HG03439 (cell line): ENCODE measurements at regions not wholly inside any gene's neighbourhood (a gene's known extent, or its start where the extent isn't known, plus 50 kb on each side); places are given as distances from the start of the nearest gene placed in this dataset.

Experiments
- ATAC-seq: cut with Tn5 transposase; IDR thresholded peaks from one replicate; pipeline ENCODE4 v1.9.1; 2021; ENCODE audit warnings: mild to moderate bottlenecking, moderate library complexity; ENCODE audit not compliant: unreplicated experiment

DNA sequence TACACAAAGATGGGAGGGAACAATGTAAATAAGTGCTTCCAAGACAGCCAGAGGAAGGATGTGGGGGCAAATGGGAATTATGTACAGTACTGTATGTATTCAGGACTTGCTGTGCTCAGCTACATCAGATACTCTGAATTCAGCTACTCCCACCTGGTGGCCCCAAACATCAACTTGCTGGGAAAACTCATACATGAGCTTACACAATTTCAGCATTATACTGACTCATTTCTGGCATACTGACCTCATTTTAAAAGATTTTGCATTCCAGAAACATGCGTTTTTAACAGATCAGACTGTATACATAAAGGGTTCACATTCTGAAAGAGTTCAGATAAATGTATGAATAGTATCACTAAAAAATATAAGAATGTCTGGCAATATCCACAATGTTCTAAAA, 59.7 kb downstream of the GPX5 start:
- no peak for ATAC-seq

DNA sequence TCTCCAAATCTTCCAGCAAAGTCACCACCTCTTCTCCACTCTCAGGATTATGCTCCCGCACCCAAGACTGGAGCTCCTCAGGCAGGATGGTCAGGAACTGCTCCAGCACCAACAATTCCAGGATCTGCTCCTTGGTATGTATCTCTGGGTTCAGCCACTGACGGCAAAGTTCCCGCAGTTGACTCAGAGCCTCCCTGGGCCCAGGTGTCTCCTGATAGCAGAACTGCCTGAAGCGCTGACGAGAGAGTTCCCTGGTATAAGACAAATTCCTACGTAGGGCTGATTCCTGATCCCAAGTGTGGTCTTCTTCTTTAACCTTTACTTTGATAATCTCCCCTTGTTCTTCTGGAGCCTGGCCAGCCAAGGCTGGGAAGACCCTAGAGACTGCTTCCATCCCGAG, 60.6 kb downstream of the GPX5 start:
- no peak for ATAC-seq

DNA sequence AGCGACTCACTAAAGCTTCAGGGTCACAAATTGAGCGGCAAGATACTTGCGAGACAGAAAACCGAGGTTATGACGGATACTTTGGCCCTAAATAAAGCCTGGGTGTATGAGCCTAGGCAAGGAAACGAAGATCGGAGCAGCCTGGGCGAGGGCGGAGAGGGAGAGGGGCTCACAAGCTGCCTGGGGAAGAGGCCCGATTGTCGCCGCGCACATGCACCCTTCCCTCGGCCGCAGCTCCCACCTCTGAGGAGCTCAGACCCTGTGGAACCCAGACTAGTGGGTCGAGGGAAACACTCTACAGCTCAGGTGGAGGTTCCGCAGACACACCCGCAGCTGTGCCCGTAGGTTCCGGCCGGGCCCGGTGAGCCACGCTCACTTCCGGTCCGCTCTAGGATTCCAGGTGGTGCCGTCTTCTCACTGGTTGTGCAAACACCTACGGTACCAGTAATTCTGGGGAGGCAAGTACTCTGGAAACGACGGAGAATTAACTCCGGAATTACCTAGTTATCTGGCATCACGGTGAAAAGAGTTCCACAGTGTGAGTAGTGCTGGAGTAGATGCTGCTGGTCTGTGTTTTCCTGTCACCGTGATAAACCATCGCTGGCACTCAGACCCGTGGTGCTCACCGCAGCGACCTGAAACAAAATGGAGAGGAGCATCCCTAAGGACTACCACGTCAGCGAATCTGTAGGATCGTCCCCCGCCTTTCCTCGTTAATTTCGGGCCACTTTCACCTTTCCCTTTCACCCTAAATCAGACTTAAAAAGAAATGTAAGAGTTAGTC, 61.5 kb downstream of the GPX5 start:
- peak; percentile 81 for ATAC-seq

DNA sequence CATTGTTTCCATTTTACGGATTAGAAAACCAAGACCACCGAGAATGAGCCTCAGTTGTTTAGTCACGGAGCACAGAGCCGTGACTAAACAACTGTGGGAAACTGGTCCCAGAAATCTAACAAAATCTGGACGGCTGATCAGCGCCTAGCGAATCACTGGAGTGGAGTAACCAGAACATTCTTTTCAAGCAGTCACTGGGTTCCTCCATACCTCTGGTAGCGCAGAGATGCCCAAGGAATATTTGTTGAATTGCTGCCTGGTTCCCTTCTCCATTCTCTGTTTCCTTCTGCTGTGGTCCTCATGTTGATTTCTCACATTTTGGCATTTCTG, 62.0 kb downstream of the GPX5 start:
- no peak for ATAC-seq

DNA sequence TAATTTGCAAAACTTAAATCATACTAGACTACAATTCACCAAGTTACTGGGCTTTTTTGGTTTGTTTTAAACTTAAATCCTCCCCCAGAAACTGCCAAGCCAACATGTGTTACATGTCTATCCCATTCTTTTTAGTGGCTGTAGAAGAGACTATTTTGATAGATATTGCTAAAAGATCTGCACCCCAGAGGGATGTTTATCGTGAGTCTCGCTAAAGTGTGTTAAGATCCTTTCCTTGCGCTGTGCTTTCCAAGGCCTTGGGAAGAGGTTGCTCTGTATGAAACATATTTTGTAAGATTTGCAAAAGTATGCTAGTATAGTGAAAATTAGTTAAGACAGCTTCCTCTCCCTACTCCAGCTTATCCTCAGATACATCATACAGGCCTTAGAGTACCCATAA, 63.0 kb downstream of the GPX5 start:
- ATAC-seq, result no peak

DNA sequence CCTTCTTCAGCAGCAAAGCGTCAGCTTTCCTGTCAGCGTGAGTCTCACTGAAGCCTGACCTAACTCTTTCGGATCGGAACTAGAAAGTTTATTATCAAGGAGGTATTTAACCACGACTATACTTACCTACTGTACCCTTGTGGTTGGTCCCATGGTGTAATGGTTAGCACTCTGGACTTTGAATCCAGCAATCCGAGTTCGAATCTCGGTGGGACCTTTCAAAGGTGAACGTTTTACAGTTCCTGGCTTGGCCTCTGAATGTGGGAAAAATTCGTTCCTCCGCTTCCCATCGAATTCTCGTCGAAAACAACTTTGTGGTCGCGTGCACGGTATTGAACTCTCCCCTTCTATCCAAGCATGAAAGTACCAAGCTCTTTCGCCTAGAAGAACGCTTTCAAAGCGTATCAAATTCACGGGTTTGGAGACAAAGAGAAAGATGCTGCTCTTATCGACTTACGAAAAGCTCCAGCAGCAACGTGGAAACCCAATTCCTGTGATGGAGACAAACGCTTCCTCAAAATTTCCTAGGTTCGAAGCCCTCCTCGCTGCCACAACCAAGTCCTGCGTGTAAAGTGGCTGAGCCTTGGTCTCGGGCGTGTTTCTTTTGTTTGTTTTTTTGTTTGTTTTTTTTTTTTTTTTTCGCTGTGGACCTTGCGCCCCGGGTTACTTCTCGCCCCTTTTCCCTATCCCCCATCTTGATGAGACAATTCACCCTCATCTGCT, 63.7 kb downstream of the GPX5 start:
- ATAC-seq, result peak; percentile 50

DNA sequence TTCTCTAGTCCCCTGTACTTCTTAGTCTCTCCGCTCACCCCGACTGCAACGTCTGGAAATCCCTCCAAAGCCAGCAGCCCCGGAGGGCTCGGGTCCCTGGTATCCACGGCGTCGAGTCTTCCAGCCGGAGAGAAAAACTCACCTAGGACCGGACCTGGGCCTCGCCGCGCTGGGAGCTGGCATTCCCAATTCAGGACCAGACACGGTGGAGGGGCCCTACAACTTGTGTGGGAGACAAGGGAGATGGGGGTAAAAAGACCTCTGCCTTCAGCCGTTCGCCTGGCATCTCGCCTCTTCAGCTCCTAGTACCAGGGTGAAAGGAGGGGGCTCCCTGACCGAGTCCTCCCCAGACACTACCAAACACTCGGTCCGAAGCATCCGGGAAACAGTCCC, 64.3 kb downstream of the GPX5 start:
- no peak for ATAC-seq

DNA sequence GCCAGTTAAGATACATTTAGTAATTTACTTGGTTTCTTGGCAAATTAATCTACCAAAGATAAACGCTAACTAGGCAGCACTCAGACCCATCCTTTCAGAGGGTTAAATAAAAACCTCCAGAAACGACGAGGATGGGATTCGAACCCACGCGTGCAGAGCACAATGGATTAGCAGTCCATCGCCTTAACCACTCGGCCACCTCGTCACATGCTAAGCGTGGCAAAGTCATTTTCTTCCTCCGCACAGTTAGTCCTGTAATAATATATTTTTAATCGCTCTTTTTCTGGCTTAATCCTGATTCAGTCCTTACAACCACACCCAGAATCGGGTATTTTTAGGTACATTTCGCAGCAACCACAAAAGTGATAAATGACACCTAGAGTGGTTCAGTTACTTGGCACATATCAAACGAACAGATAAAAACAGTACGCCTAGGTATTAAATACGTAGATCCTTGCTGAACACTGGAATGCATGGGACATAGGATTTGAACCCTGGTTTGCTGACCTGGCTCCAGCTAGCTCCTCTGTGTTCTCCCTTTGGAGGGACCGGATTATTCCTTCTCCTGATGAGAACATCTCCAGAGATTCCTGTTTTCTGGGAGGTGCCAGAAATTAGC, 71.6 kb downstream of the GPX5 start:
- ATAC-seq, result no peak

DNA sequence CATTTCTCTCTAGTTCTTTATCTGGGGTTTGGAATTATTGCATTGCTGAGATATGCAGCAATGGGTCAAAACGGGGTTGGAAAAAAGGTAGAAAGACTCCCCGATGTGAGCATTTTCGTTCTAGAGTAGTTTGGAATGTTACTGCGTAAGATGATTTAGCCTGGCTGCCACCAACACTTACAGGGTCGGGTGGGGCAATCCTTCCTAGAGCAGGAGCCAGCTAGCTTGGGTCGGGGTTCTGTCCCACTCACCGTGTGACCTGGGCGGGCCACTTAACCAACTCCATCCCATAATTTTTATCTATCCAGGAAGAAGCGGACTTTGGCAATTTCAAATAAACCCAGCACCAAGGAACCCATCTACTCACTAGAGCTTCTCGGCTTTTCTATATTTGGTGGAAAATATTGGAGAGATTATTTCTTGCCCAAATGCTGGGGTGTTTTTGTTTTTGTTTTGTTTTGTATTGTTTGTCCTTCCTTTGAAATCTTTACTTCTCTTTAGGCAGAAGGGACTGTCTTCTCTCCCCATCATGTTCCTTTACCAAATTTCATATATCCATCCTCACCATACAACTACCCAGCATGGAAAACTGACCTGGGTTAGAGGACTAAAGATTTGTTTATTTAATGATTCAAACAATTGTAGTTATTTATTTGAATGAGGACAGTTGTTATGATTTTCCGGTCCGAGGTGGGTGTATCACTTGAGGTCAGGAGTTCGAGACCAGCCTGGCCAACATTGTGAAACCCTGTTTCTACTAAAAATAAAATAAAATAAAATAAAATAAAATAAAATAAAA, 72.4 kb downstream of the GPX5 start:
- no peak for ATAC-seq

DNA sequence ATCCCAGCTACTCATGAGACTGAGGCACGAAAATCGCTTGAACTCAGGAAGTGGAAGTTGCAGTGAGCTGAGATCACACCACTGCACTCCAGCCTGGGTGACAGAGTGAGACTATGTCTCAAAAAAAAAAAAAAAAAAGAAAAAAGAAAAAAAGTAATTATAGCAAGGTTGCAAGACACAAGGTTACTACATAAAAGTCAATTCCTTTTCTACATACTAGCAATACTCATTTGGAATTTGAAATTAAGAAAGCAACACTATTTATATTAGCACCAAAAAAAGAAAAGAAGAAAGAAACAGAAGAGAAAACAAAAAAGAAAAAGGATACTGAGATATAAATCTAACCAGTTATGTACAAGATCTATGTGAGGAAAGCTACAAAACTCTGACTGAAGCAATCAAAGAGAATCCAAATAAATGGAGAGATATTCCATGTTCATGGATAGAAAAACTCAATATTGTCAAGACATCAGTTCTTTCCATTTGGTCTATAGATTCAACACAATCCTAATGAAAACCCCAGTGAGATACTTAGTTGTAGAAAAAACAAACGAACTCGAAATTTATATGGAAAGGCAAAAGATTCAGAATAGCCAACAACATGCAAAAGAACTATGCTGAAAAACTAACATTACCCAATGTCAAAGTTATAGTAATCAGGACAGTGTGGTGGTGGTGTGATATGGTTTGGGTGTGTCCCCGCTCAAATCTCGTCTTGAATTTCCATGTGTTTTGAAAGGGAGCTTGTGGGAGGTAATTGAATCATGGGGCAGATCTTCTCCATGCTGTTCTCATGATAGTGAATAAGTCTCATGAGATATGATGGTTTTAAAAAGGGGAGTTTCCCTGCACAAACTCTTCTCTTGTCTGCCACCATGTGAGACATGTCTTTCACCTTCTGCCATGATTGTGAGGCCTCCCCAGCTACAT, 73.3 kb downstream of the GPX5 start:
- ATAC-seq, result no peak

DNA sequence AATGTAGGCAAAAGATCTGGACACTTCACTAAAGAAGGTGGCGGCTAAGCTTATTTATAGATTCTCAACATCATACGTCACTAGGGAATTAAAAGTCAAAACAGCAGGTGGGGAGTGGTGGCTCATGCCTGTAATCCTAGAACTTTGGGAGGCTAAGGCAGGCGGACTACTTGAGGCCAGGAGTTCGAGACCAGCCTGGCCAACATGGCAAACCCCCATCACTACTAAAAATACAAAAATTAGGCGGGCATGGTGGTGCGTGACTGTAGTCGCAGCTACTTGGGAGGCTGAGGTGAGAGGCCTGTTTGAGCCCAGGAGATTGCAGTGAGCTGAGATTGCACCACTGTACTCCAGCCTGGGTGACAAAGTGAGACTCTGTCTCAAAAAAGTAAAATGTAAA, 74.6 kb downstream of the GPX5 start:
- ATAC-seq, result no peak

DNA sequence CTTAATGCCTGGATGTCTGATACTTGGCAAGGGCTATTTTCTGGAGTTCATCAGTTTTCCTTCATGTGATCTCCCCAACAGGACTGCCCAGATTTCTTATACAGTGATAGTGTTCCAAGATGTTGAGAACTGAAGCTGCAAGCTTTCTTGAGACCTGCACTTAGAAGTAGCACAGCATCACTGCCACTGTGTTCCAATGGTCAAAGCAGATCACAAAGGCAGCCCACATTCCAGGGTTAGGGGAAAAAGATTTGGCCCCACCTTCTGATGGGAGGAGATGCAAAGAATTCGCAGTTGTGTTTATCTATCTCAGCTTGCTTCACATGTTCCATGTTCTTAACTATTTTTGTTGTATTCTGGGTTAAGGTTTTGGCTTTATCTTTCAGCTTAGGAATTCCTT, 78.2 kb downstream of the GPX5 start:
- no peak for ATAC-seq

DNA sequence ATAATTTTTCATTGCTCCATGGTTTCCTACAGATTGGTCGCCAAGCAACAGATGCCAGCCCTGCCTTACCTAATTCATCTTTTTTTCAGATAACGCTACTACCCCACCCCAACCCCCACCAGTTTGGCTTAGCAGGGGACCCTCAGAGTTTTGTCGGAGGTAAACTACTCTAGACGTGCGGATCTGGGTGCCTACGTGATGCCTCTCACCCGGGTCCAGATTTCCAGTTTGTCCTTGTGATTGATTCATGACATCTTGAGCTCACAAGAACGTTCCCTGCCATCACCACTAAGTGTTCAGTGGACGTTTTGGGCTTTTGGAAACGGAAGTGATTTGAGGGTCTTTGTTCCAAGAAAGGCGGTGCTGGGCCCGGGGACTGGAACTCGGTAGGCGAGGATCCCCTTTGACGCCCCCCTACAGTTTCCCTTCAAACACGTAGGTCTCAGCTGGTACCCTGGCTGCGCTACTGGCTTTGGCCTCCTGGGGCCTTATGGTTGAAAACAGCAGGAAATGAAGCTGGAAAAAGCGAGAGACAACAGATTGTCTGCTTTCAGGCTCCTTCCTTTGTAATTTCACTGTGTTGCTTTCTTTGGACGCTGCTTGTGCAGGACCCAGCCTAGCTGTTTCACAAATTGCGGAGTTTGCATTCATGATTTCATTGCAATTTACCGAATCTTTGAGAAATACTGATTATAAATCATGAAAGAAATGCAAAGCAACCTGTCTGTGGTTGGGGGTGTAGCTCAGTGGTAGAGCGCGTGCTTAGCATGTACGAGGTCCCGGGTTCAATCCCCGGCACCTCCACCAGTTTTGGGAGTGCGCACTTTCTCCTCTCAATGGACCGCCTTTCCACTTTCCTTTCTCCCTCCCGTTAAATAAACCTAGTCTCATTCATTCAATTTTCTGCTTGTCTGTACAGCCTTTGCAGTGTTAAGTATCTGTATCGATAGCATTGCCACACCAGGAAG, 81.0 kb downstream of the GPX5 start:
- ATAC-seq, result no peak

DNA sequence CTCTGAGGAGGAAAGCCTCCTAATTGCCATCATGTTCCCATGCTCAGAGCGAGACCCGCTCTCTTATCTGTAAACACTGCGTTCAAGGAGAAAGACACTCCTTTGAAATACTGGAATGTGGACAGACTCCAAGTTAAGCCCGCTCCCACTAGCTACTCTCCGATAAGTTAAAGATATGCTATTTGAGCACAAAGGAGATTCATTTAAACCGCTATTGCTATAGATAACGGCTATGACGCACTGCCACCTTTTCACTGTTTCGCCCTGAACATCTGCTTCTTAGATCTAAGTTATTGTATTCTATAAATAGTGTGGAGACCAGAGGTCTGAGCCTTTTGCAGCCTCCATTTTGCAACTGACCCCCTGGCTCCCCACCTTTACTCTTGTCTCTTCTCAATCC, 82.3 kb downstream of the GPX5 start:
- ATAC-seq, result no peak

DNA sequence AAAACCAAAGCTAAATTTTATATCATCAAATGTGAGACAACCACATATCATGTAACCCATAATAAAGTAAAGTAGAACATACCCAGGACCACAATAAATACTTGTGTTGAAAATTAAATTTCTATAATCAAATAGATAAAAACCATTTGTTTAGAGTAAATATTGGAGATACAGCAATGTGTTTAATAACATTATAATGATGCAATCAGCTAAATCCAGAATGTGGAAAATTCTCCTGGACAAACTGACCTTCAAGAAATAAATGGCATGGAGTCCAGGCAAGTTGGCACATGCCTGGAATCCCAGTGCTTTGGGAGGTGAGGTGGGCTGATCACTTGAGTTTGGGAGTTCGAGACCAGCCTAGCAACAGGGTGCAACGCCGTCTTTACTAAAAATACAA, 84.0 kb downstream of the GPX5 start:
- ATAC-seq, result no peak

DNA sequence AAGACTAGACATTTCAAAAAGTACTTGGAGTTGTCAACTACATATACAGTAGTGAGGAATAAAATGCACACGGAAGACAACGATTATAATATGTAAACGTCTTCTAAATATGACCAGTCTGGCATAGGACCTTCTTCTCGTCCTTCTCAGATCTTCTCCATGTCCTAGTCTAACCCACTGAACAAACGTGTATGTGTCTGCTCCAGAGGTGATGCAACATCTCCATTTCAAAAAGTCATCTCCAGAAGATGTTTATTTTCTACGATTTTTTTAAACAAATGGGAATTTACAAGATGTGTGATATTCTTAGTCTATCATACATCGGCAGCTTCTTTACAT, 89.9 kb downstream of the GPX5 start:
- no peak for ATAC-seq

DNA sequence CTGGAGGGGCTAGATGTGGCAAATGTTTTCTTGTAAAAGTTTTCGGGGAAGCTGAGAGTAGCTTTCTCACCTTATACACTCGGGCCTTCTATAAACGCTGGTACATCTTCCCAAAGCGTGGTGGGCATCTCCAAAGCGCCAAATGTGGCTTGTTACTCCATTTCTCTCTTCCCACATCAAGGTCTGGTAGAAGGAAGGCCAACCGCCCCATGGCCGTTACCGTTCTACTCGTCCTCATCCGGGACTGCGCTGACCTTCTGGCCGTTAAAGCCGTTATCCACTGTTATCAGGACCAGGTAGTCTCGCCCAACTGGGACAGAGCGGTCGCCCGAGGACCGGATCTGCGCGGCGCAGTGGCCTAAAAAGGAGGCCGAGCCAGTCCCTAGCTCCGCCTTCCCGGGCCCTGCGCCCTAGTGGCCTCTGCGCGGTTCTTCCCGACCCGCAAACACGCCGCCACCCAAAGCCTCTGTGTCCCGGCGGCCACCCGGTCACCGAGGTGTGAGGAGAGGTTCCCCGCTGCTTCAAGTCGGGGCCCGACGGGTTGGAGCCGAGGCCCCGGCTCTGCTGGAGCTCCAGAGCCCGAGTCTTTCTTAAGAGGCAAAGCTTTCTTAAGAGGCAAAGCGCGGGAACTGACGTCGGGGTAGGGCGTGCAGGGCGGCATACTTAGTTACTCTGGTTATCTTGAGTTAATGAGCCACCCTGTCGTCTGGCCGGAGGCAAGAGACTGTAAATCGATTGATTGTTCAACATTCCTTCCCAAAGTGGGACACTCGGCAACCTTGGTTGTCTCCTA, 90.5 kb downstream of the GPX5 start:
- ATAC-seq, result no peak

DNA sequence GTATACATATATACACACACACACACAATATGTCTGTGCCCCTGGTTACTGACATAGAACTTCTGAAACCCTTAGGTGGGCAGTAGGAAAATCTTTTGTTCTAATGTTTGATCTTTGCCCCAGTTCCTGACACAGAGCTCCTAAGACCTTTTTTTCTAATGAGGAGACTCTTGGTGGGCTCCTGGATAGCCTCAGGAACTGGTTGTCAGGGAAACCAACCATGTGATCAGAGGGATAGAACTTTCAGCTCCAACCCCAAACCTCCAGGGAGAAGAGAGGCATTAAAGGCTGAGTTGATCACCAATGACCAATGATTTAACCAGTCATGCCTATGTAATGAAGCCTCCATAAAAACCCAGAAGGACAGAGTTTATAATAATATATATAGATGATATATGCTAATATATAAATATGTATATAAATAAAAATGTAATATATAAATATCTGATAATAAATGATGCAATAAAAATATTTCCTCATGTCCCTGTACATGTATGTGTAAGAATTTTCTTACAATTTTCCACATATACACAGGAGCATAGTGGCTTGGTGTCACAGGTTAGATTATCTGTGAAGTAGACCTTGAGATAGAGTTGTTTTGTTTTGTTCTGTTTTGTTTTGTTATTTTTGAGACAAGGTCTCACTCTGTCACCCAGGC, 93.3 kb downstream of the GPX5 start:
- ATAC-seq, result no peak
